Ovary (tissue), 3 donors: ENCODE measurements at regions not wholly inside any gene's neighbourhood (a gene's known extent, or its start where the extent isn't known, plus 50 kb on each side); places are given as distances from the start of the nearest gene placed in this dataset.

Experiments used
- EP300 ChIP-seq: sonication (generic); formaldehyde crosslinking; IDR thresholded peaks from one replicate; pipeline ENCODE4 v1.6.1; 2017; ENCODE audit warnings: antibody characterized with exemption
- POLR2A ChIP-seq: fragments of 450-650 bp; IDR thresholded peaks from one replicate; pipeline ENCODE4 v1.6.1; 2017; ENCODE audit warnings: antibody characterized with exemption, mild to moderate bottlenecking, moderate library complexity
- TF ChIP-seq, protein P1 (sequence below), 3 donors: fragments of 450-650 bp in 2 of 3; fragments of 200-600 bp in 1 of 3; IDR thresholded peaks; one replicate each; pipeline versions ENCODE4 v1.5.1 to v1.8.0; 2016 to 2022; ENCODE audit warnings: antibody characterized with exemption in 3 of 3, mild to moderate bottlenecking in 1 of 3
- donor health status: DM: no; HTN: no; CAD: no.

DNA sequence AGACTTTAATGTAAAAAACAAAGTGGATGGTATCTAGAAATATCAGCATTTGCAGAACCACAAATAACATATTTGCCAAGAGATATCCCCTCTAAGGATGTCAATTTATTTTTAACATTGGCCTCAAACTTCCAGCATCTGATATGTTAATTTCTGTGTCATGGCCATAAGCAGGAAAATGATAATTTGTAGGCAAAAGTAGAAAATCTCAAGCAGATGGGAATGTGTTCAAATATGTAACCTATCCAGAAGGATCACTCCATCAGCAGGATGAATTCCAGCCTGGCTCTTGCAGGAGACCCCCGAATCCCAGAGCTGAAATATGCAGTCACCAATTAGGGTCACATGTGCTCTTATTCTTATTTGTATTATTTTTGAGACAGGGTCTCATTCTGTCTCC, 55.4 kb upstream of the PRKX start:
- TF ChIP-seq POLR2A (no peak), EP300 (no peak)
- TF ChIP-seq, protein P1, sequence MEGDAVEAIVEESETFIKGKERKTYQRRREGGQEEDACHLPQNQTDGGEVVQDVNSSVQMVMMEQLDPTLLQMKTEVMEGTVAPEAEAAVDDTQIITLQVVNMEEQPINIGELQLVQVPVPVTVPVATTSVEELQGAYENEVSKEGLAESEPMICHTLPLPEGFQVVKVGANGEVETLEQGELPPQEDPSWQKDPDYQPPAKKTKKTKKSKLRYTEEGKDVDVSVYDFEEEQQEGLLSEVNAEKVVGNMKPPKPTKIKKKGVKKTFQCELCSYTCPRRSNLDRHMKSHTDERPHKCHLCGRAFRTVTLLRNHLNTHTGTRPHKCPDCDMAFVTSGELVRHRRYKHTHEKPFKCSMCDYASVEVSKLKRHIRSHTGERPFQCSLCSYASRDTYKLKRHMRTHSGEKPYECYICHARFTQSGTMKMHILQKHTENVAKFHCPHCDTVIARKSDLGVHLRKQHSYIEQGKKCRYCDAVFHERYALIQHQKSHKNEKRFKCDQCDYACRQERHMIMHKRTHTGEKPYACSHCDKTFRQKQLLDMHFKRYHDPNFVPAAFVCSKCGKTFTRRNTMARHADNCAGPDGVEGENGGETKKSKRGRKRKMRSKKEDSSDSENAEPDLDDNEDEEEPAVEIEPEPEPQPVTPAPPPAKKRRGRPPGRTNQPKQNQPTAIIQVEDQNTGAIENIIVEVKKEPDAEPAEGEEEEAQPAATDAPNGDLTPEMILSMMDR (IDR thresholded peaks at IDR 0.05) = no peak
